Suprapubic skin (tissue), 4 donors: ENCODE measurements at regions not wholly inside any gene's neighbourhood (a gene's known extent, or its start where the extent isn't known, plus 50 kb on each side); places are given as distances from the start of the nearest gene placed in this dataset.

Experiments
- CTCF ChIP-seq, 2 donors: fragments of 200-600 bp in 1 of 2; fragments of 450-650 bp in 1 of 2; sonication (generic) in 1 of 2; IDR thresholded peaks; one replicate each; pipeline ENCODE4 v1.5.1; 2016 to 2019; ENCODE audit warnings: antibody characterized with exemption in 2 of 2, mild to moderate bottlenecking in 1 of 2, moderate library complexity in 1 of 2
- EP300 ChIP-seq: sonication (generic); formaldehyde crosslinking; IDR thresholded peaks from one replicate; pipeline ENCODE4 v1.6.1; 2017; ENCODE audit warnings: antibody characterized with exemption
- POLR2A ChIP-seq, 2 donors: fragments of 450-650 bp; IDR thresholded peaks; one replicate each; pipeline ENCODE4 v1.6.1; 2017; ENCODE audit warnings: antibody characterized with exemption in 2 of 2, mild to moderate bottlenecking in 2 of 2, moderate library complexity in 2 of 2
- POLR2AphosphoS5 ChIP-seq, 3 donors: sonication (generic); formaldehyde crosslinking; IDR thresholded peaks; one replicate each; pipeline ENCODE4 v1.6.1; 2017; ENCODE audit warnings: antibody characterized with exemption in 3 of 3

- TF ChIP-seq CTCF (IDR thresholded peaks at IDR 0.05) (no peak), POLR2AphosphoS5 (IDR thresholded peaks at IDR 0.05) (no peak), POLR2A (IDR thresholded peaks at IDR 0.05) (no peak), EP300 (no peak)
Measured at GRCh38 chr1:29685387-29685786, 449.1 kb downstream of the PTPRU start.
